ENCODE measurements at regions not wholly inside any gene's neighbourhood (a gene's known extent, or its start where the extent isn't known, plus 50 kb on each side); places are given as distances from the start of the nearest gene placed in this dataset.

GRCh38 chr6:14218519-14218800 lies 100.9 kb downstream of the CD83 start:
- no peak for TF ChIP-seq CTCF (IDR thresholded peaks at IDR 0.05)
- no peak for TF ChIP-seq POLR2A (IDR thresholded peaks at IDR 0.05)
